DMS114 treated with DMSO at 0.1 percent for 48 hours (cell line): ENCODE measurements at regions not wholly inside any gene's neighbourhood (a gene's known extent, or its start where the extent isn't known, plus 50 kb on each side); places are given as distances from the start of the nearest gene placed in this dataset.

Experiments
- DNase-seq: peaks from one replicate; lab custom pipeline; 2025; ENCODE audit not compliant: unreplicated experiment; lab: John Stamatoyannopoulos, UW

DNA sequence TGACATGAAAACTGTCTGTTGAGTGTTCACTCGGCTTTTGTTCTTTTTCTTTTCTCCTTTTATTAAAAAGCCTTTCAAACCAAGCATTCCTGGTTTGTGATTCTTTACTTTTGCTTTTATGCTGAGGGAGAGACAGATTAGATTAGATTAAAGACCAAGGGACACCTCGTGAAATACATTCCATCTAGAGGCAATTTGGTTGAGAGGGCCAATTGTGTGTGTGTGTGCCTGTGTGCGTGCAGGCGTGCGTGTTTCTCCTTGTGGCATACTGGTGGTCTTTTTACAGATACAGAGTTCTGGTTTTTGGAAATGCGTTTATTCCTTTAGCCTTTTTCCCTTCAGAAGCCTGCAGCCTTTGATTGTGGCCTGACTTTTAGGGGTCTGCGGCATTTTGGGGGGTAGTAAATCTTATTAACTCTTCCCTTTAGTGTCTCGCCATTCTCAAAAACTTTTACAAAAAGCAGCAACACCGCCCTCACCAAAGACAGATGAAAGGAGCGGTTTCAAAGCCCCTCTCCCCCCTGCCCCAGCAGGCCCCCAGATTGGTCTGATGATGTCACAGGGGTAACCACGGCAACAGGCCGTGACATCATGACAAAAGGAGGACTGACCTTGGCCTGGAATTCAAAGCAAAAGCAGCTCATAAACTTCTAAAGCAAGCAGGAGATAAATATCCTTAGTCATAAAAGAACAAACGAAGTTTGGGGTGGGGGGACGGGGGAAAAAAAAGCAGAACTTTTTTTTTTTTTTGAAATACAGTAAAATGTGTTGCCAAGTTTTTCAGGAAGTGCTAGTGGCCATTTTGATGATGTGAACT lies 84.1 kb upstream of the TBX3 start:
- DNase-seq, result no peak

DNA sequence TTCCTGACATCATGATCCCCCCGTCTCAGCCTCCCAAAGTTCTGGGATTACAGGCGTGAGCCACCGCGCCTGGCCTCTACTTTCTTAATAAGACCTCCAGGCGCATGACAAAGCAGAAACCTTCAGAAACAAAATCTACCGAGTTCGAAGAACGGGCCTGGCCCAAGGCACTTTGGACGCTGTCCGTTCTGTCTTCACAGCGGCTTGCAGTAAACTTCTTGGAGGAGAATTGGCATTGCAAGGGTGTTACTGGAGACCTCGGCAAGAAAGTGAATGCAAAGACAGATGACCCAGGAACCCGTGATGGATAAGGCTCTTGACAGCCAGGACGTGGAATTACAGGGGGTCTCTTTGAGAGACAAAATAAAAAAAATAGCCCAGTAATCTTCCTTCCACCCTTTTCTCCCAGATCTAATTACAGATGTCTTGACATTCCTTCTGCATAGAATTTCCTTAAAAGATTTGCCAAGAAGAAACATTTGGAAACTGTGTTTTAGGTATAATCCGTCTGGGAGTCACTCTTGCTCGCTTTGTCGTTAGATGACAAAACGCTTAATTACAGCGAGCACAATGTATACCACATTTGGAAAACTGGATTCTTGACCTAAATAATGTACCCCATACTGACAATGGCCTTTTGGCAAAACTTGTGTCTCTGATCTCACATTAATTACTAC lies 83.2 kb upstream of the TBX3 start:
- no peak for DNase-seq

DNA sequence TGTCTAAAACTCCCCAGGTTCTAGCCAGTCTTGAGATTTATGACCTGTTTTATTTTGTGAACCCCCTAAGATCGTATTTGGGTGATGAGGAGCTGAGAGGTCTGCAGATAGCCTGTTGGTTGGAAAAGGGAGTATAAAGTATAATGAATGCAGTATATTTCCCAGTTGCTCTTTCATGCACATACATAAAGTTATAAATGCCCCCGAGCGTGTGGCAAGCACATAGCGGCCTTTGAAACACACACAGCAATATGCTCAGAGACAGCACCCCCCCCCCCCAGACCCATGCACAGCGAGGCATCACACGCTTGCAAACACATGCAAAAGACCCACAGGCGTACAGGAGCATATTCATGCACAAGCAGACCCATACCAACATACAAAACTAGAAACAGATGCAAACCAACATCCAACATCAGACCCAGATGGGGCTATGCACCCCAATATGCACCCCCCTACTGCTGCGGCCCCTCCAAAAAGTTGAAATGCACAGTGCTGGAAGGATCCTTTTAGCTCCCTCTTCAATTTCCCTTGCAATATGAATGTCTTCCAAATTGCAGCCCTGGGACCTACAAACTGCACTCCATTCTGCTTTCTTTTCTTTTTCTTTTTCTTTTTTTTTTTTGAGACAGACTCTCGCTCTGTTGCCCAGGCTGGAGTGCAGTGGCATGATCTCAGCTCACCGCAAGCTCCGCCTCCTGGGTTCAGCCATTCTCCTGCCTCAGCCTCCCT lies 82.2 kb upstream of the TBX3 start:
- DNase-seq, result no peak

DNA sequence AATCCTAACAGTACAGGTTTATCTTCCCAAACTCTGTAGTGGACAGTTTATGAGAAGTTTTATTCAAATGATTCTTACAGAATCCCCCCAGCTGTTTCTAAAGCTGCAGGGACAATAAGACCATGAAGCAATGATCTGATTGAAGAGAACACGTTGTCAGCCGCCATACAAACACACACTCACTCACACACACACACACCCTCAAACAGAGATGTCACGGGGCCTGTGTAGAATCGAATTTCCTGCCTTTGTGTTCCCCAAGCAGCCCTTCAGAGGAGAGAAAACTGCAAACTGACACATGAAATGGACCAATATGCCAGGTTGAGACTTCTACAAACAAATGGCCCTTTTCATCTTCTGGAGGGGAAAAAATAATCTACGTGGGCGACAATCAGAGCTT lies 80.5 kb upstream of the TBX3 start:
- no peak for DNase-seq

DNA sequence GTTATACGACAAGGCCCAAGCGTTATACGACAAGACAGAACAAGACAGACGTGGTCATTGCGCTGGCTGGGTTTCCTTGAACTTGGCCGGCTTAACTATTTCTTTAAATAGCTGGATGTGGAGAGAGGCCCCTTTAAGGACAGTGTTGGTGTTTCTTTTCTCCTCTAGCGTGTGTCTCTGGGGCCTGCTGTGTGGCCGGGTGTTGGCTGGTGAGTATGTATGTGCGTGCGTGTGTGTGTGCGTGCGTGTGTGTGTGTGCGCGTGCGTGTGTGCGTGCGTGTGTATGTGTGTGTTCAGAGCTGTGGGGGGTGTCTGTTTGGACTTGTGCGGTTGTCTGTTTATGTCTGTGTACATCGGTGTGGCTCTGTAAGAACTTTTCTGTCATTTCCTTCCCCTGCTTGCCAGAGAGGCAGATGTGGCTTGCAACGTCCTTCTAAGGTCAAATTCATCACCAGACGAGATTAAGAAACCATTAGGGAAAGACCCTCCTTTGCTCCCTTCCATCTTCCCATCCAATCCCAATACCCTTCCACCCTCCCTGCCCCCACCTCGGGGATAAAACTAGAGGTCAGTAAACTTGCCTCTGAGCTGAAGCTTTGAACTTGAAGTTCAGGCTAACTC lies 78.6 kb upstream of the TBX3 start:
- no peak for DNase-seq

DNA sequence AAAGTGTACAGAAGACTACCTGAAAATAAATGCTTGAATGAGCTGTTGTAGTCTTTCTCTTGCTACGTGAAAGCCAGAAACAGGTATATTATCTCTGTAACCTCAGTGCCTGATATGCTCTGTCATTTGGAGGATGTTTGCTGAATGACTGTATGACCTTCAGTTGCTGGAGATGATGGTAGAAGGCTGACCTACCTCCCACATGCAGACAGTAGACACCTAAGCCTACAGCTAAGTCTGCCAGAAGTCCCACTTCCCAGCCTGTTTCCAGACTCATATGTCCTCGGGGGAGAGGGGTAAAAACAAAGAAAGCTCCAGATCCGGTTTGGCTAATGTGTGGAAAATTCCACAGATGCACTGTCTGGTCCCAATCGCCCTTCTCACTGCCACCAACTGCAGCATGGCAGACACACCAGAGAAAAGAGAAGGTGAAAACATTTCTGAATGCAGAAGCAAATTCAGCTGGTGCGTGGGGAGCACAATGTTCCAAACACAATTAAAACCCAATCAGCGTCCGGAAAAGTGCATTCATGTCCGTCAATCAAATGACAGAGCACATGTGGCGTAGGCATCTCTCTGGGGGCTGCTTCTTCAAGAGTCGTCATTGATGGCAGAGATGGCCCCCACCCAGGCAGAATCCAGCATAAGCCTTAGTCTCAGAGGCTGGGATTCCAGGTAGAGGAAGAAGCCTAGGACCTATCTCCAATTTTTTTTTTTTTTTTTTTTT lies 76.3 kb upstream of the TBX3 start:
- DNase-seq, result no peak

DNA sequence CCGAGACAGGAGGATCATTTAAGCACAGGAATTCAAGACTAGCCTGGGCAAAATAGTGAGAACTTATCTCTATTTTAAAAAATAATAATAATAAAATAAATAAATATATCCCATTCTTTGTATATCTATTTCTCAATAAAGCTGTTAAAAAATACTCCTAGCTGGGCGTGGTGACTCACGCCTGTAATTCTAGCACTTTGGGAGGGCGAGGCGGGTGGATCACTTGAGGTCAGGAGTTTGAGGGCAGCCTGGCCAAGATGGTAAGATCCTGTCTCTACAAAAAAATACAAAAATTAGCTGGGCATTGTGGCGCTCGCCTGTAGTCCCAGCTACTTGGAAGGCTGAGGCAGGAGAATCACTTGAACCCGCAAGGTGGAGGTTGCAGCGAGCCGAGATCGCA lies 75.7 kb upstream of the TBX3 start:
- no peak for DNase-seq

DNA sequence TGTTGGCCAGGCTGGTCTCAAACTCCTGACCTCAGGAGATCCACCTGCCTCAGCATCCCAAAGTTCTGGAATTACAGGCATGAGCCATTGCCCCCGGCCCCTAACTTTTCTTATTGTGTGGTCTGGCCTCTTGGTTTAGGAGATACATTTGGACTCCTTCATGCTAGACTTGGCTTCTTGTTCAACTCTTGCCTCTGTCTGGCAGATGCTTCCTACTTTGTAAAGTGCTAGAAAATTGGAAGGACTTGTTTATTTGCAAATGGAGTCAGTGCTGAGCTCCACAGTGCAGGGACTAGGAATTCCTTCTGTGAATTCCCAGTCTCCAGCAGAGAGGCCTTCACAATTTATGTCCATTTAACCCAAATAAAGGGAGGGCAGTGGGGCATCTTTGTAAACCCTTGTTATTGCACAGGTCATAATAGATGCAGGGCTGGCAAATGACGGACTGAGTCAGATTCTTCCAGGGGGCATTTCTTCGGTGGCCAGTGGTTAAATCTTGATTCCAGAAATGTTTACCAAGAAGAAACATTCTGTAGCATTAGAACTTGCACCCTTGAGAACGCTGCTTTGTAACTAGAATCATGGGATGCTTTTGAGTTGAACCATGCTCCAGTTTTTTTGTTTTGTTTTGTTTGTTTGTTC lies 73.8 kb upstream of the TBX3 start:
- DNase-seq, result no peak

DNA sequence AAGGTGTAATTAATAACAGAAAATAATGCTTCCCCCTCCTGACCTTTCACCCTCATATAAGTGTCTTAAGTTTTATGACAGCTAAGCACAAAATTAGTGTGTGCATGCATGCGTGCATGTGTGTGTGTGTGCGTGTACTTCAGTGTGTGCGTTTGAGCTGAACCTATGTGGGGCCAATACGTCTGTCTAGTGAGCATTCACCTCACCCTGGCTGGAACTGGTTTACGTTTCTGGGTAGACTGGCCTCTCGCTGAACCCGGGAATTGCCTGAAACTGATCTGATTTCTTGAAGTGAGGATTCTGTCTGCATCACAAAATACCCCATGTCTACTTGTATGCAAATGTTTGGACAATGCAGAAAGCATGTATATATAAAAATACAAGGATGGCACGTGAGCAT lies 68.2 kb upstream of the TBX3 start:
- no peak for DNase-seq

DNA sequence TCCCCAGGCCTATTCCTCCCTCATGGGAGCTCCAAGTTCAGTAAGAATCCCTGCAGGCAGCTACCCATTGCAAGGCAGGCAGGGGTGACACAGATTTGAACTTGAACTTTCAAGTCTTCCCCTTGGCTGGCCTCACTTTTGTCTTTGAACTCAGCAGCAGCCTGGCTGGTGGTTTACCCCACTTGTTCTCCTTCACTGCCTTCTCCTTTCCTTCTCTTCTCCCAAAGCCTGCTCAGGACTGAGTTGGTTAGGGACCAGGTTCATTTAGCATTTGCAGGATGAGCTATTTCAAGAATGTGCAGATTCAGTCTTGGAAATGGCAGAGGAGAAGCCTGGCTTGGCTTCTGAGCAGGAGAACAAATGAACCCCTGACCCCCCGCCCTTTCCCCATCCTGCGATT lies 67.7 kb upstream of the TBX3 start:
- no peak for DNase-seq

DNA sequence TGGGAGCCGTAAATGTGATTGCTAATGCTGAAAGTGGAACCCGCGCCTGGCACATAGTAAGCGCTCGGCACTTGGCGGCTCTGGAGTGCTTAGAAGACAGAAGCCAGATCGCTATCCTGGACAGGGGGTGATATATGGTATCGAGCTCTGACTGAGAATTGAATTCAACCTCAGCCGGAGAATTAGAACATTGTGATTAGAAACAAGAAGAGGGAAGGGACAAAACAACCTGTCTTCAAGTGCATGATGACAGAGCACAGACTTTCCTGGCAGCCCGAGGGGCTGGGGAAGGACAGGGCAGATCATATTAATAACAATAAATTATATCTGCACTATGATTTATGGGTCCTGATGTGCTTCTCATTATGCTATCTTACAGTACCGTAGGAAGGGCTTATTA lies 66.9 kb upstream of the TBX3 start:
- no peak for DNase-seq

DNA sequence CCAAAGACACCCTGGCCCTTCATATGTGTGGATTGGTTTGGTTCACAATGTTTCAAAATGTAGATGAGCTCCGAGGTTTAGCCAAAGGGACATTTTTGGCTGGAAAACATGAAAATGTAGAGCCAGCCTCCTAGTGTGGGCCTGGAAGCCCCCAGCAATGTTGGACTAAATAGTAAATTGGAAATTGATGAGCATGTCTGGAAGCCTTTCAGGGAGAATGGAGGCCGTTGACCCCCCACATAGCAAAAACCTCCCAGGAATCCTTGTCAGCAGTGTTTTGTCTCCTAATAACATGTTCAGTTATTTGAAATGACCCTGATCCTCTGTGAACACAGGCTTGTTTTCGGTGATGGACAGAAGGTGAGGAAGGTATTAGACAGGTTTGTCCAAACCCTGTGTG lies 65.1 kb upstream of the TBX3 start:
- DNase-seq, result no peak

DNA sequence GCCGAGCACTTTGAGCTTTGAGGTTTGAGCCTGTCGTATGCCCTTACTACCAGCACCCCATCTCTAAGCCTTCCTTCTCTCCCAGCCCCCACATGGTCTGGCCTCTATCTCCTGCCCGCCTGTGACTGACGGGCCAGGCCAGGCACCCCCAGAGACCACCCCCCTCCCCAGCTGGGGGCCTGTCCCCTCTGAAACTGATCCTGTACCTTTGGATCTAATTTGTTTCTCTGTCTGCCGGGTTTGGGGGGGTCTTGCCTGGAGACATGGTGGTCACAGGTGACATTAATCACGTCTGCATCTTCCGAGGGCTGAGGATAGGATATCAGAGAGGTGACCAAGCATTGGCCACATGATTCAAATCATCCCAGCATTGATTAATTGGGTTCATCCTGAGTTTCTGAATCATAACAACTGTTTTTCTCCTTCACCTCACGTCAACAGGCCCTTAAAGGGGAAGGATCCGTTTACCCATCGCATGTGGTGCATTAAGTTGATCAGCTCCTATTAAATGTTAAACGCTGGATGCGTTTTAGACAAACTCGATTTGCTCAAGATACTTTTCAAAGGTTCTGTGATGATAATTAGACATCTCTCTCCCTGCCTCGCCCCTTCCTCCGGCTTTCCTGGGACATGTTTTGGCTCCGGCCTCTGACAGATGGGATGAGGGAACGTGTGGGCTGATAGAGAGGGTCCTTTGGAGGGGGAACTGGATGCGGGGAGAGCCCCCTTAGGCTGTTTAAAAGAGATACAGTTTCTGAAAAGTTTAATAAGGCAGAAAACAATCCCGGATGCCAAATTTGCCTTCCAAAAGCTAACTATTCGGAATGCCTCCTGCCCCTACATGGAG lies 63.3 kb upstream of the TBX3 start:
- no peak for DNase-seq

DNA sequence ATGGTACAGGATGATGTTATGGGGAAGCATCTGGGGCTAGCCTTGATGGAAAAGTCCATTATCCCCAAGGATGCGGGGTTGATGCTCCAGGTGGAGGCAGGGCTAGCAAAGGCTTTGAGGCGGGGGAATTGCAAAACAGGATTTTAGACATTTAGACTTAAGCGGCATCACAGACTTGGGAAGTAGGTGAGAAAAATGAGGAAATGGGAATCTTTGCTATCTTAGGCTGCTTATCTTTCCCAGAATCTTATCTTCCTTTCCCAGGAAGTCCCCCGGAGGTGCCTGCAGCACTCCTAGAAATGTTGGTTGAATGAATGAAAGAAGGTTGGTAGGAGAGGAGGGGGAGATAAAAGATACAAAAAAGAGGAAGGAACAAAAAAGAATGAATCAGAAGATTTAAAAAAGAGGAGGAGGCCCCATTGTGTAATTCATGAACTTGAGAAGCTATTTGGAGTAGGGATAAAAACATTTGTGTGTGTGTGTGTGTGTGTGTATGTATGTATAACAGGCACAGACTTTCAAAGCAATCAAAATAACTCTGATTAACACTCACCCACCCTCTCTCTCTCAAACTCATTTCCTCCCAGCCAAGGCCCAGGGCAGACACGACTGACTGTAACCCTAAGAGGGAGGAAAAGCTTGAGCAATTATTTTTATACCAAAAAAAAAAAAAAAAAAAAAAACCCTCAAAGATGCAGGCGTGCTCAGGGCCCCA lies 62.5 kb upstream of the TBX3 start:
- DNase-seq, result no peak

DNA sequence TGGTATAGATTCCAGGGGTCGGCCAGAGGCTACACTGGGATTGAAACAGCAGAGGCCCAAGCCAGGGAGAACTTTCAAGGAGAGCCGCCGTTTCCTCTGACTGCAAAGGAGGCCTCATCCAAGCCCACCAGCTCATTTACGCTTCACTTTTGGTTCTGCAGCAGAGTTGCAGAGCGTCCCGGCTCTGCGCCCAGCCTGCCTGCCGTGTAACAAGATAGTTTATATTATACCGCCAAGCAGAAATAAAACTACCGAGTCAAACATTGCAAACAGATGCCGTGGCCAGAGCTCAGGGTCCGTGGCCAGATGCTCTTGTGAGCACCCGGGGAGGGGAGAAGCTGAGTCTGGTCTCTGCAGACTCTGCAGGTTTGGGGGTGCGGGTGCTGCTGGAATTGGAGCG lies 60.7 kb upstream of the TBX3 start:
- DNase-seq, result no peak

DNA sequence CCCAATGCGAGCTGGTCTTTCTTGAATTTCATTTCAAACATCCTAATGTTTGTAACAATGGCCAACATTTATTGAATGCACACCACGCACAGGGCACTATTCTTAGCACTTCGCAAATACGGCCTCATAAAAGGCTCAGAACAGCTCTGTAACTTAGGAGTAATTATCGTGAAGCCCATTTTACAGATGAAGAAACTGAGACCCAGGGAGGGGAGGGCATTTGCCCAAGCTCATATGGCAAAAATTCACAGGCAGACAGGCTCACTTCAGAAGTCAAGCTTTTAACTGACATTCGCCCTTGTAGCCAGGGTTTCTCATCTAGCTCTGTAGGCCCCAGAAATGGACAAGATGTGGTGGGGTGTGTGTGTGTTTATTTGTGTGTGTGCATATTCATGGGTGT lies 60.3 kb upstream of the TBX3 start:
- DNase-seq, result no peak

DNA sequence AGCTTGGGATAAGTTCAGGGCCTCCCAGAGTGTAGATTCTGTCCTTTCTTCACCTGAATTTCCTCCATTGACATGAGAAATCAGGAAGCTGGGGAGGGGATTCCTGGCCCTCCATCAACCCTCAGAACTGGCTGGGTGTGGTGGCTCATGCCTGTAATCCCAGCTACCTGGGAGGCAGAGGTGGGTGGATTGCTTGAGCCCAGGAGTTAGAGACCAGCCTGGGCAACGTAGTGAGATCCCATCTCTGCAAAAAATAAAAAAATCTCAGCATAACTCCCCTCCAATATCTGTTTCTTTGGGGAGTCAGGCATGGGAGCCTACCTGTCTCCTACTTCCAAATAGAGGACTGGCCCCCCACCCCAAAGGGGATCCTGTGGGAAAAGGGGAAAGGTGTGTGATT lies 59.8 kb upstream of the TBX3 start:
- DNase-seq, result no peak

DNA sequence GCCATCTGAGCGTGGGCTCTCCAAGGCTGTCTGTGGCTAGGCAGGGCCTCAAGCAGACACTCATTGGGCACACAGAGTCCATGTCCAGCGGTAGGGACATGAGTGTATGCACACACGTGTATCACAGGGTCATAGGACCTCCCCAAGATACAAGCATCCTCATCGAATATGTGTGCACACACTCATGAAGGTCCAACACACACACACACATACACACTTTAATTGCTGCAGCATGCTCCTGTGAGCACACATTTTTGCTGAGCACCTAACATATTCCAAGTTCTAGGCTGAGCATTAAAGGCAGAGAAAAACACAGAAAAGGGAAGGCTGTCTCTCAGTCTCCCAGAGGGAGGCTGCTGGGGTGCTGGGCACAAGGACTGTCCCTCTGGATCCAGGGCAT lies 59.3 kb upstream of the TBX3 start:
- no peak for DNase-seq

DNA sequence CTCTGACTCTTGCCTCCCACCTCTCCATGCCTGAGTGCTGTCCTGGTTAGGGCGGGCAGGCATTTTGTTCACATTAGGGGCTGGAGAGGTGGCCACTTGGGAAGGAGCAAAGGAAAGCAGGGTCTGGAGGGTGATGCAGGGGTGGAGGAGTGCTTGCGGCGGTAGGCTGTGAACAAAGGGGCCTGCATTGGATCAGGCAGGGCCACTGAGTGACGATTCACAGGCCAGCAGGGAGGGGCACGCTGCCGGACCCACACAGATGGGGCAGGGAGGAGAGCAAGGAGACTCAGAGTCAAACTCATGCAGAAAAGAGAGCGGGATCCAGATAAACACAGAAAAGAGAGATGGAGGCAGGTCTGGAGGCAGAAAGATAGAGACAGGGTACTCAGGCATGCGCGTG lies 58.4 kb upstream of the TBX3 start:
- DNase-seq, result no peak
